ENCODE measurements at regions not wholly inside any gene's neighbourhood (a gene's known extent, or its start where the extent isn't known, plus 50 kb on each side); places are given as distances from the start of the nearest gene placed in this dataset.

DNA sequence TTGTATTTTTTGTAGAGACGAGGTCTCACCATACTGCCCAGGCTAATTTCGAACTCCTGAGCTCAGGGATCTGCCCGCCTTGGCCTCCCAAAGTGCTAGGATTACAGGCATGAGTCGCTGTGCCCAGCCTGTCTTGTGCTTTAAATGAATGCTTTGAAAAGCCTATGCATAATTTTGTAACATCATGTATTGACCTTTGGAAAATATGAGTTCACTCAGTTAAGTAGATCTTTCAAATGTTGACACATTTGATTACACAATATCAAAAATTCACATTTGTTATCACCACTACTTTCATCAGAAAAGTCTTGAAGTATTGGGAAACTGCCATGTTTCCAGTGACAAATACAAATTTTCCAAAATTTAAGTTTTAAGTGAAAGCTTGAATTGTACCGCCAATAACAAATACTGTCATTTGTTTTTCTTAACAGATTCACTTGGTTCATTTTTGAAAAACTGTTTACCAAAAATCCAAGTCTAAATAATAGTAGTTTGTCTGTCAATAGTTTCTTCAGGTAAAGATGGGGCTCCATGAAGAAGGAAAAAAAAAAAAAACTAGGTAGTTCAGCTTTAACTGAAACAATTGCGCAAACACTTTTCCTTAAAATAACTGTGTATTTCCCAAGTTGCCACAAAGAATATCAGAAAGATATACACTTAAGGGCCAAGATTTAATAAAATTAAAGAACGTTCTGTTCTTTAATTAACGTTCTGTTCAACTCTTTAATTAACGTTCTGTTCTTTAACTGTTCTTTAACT, 233.2 kb upstream of the NR5A2 start:
- Histone ChIP-seq H3K27ac (ENCODE audit: low read length) (no peak overlapping the region), H3K9me3 (ENCODE audit: control insufficient read depth, low read depth, low read length) (no peaks in the 10 kb centered on the region), H3K36me3 (ENCODE audit: control insufficient read depth, insufficient read depth, low read length) (no peaks in the 10 kb centered on the region), H3K4me1 (ENCODE audit: control insufficient read depth, insufficient read depth, low read length) (peaks cover 2% of the 10 kb centered on the region), H3K4me3 (ENCODE audit: low read length) (no peak overlapping the region), H3K27me3 (ENCODE audit: control insufficient read depth, insufficient read depth, low read length) (no peaks in the 10 kb centered on the region)
- no peak for DNase-seq
- 87% methylated on average over 4 of the region's 9 CpGs for WGBS (ENCODE audit: insufficient coverage, low lambda C conversion rate)

- H3K27ac ChIP-seq (ENCODE audit: low read length), result no peak overlapping the region
- DNase-seq, result no peak
- WGBS (ENCODE audit: insufficient coverage, low lambda C conversion rate), result no CpG with 5 or more reads among the region's 8 CpGs
- H3K9me3 ChIP-seq (ENCODE audit: control insufficient read depth, low read depth, low read length), result no peaks in the 10 kb centered on the region
- H3K36me3 ChIP-seq (ENCODE audit: control insufficient read depth, insufficient read depth, low read length), result no peaks in the 10 kb centered on the region
- H3K27me3 ChIP-seq (ENCODE audit: control insufficient read depth, insufficient read depth, low read length), result no peaks in the 10 kb centered on the region
- H3K4me3 ChIP-seq (ENCODE audit: low read length), result no peak overlapping the region
- H3K4me1 ChIP-seq (ENCODE audit: control insufficient read depth, insufficient read depth, low read length), result no peaks in the 10 kb centered on the region
These were observed 228.4 kb upstream of the NR5A2 start for GRCh38 chr1:199799116-199799515.

DNA sequence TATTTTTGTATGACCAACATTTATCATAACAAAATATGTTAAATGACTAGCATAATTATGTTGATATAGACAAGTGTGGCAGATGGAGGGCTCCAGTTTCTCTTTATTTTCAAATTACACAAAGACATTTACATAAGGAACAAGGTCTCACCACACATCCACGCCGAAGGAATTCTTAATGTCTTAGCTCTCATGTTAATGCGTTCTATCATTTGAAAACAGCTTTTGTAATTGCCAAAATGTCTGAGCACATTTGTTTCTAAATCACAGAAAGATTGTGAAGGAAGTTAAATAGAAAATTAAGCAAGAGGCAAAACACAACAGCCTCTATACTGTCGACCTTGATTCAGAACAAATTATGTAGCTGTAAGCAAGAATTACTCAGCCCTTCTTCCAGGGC, 223.0 kb upstream of the NR5A2 start:
- 94% methylated on average over 3 of the region's 4 CpGs for WGBS (ENCODE audit: insufficient coverage, low lambda C conversion rate)
- H3K4me3 ChIP-seq (ENCODE audit: low read length), result no peak overlapping the region
- no peak overlapping the region for H3K27ac ChIP-seq (ENCODE audit: low read length)
- no peaks in the 10 kb centered on the region for H3K27me3 ChIP-seq (ENCODE audit: control insufficient read depth, insufficient read depth, low read length)
- no peak for DNase-seq
- H3K4me1 ChIP-seq (ENCODE audit: control insufficient read depth, insufficient read depth, low read length), result no peaks in the 10 kb centered on the region
- H3K36me3 ChIP-seq (ENCODE audit: control insufficient read depth, insufficient read depth, low read length), result no peaks in the 10 kb centered on the region
- H3K9me3 ChIP-seq (ENCODE audit: control insufficient read depth, low read depth, low read length), result no peaks in the 10 kb centered on the region

DNA sequence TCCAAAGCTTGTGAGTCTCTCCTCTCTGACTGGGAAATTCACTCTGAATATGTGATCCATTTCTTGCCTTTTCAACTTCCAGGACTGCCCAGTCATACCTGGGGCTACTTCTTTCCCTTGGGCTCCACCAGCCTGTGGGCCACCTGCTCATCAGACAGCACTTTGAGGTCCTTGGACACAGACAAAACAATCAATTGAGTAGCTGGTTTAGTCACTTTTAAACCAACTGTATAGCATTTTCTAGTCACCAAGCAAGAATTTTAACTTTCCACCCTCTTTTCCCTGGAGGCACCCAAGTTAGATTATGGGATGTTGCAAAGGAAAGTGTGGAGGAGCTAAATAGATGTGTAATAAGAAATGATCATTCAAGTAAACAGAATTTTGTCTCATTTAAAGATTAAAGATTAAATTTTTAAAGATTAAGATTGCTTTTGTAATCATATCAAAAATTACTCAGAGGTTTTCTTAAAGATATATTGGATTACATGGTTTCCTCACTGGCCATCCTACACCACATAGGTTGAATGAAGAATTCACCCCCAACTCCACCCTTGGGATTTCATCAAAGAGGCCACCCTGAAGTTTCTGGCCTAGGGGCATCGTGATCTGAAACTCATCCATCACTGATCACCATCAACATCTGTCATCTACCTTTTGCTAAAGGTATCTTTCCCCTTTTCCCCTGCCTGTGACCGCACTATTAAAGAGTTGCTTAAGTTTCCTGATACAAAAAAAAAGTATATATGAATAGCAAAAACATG, 219.2 kb upstream of the NR5A2 start:
- H3K4me3 ChIP-seq (ENCODE audit: low read length), result no peak overlapping the region
- 80% methylated on average over 1 of the region's 2 CpGs for WGBS (ENCODE audit: insufficient coverage, low lambda C conversion rate)
- no peak overlapping the region for H3K27ac ChIP-seq (ENCODE audit: low read length)
- no peaks in the 10 kb centered on the region for H3K9me3 ChIP-seq (ENCODE audit: control insufficient read depth, low read depth, low read length)
- H3K4me1 ChIP-seq (ENCODE audit: control insufficient read depth, insufficient read depth, low read length), result no peaks in the 10 kb centered on the region
- H3K36me3 ChIP-seq (ENCODE audit: control insufficient read depth, insufficient read depth, low read length), result no peaks in the 10 kb centered on the region
- no peak for DNase-seq
- H3K27me3 ChIP-seq (ENCODE audit: control insufficient read depth, insufficient read depth, low read length), result no peaks in the 10 kb centered on the region

DNA sequence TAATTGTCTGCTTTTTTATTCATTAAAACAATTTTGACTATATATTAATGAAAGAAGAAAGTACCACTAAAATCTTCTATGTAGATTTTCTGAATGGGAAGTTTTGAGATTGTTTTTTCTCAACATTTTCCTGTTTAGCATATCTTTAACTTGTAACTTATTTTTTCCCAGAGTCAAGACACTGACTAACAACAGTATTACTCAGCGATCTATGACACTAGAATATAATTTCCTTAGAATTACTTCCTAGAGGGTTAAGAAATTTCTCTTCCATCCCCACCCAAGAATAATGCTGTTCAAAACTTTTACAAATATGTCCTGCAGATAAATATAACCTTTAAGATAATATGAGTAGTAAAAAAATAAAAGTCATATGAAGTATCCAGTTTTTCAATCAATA, 218.2 kb upstream of the NR5A2 start:
- H3K36me3 ChIP-seq (ENCODE audit: control insufficient read depth, insufficient read depth, low read length), result no peaks in the 10 kb centered on the region

GRCh38 chr1:199811163-199811562, 216.3 kb upstream of the NR5A2 start:
- H3K27ac ChIP-seq (ENCODE audit: low read length), result no peak overlapping the region
- WGBS (ENCODE audit: insufficient coverage, low lambda C conversion rate), result 100% methylated on average over 1 of the region's 5 CpGs
- H3K4me3 ChIP-seq (ENCODE audit: low read length), result no peak overlapping the region
- no peaks in the 10 kb centered on the region for H3K9me3 ChIP-seq (ENCODE audit: control insufficient read depth, low read depth, low read length)
- no peaks in the 10 kb centered on the region for H3K4me1 ChIP-seq (ENCODE audit: control insufficient read depth, insufficient read depth, low read length)
- H3K36me3 ChIP-seq (ENCODE audit: control insufficient read depth, insufficient read depth, low read length), result no peaks in the 10 kb centered on the region
- DNase-seq, result no peak
- no peaks in the 10 kb centered on the region for H3K27me3 ChIP-seq (ENCODE audit: control insufficient read depth, insufficient read depth, low read length)

More for the DNA sequence above, 218.2 kb upstream of the NR5A2 start:
- no peak overlapping the region for H3K4me3 ChIP-seq (ENCODE audit: low read length)
- no peak for DNase-seq
- H3K27me3 ChIP-seq (ENCODE audit: control insufficient read depth, insufficient read depth, low read length), result no peaks in the 10 kb centered on the region
- no peaks in the 10 kb centered on the region for H3K4me1 ChIP-seq (ENCODE audit: control insufficient read depth, insufficient read depth, low read length)
- no peaks in the 10 kb centered on the region for H3K9me3 ChIP-seq (ENCODE audit: control insufficient read depth, low read depth, low read length)
- H3K27ac ChIP-seq (ENCODE audit: low read length), result no peak overlapping the region
- 83% methylated on average over 1 of the region's 1 CpG for WGBS (ENCODE audit: insufficient coverage, low lambda C conversion rate)

- Histone ChIP-seq H3K36me3 (ENCODE audit: control insufficient read depth, insufficient read depth, low read length) (no peaks in the 10 kb centered on the region), H3K4me3 (ENCODE audit: low read length) (no peak overlapping the region), H3K4me1 (ENCODE audit: control insufficient read depth, insufficient read depth, low read length) (no peaks in the 10 kb centered on the region), H3K27me3 (ENCODE audit: control insufficient read depth, insufficient read depth, low read length) (no peaks in the 10 kb centered on the region), H3K27ac (ENCODE audit: low read length) (no peak overlapping the region), H3K9me3 (ENCODE audit: control insufficient read depth, low read depth, low read length) (no peaks in the 10 kb centered on the region)
- WGBS (ENCODE audit: insufficient coverage, low lambda C conversion rate), result no CpG with 5 or more reads among the region's 4 CpGs
- DNase-seq, result no peak
These were observed 214.3 kb upstream of the NR5A2 start for GRCh38 chr1:199813198-199813597.

- no peaks in the 10 kb centered on the region for H3K36me3 ChIP-seq (ENCODE audit: control insufficient read depth, insufficient read depth, low read length)
- no CpG with 5 or more reads among the region's 3 CpGs for WGBS (ENCODE audit: insufficient coverage, low lambda C conversion rate)
These were observed 211.6 kb upstream of the NR5A2 start for GRCh38 chr1:199815947-199816346.

GRCh38 chr1:199817266-199817665, 210.2 kb upstream of the NR5A2 start:
- Histone ChIP-seq H3K36me3 (ENCODE audit: control insufficient read depth, insufficient read depth, low read length) (no peaks in the 10 kb centered on the region), H3K27me3 (ENCODE audit: control insufficient read depth, insufficient read depth, low read length) (no peaks in the 10 kb centered on the region), H3K27ac (ENCODE audit: low read length) (no peak overlapping the region), H3K4me3 (ENCODE audit: low read length) (no peak overlapping the region), H3K4me1 (ENCODE audit: control insufficient read depth, insufficient read depth, low read length) (no peaks in the 10 kb centered on the region), H3K9me3 (ENCODE audit: control insufficient read depth, low read depth, low read length) (no peaks in the 10 kb centered on the region)
- WGBS (ENCODE audit: insufficient coverage, low lambda C conversion rate), result 100% methylated on average over 1 of the region's 1 CpG
- DNase-seq, result no peak

More at GRCh38 chr1:199815947-199816346, 211.6 kb upstream of the NR5A2 start:
- DNase-seq, result no peak
- Histone ChIP-seq H3K27me3 (ENCODE audit: control insufficient read depth, insufficient read depth, low read length) (no peaks in the 10 kb centered on the region), H3K4me3 (ENCODE audit: low read length) (no peak overlapping the region), H3K4me1 (ENCODE audit: control insufficient read depth, insufficient read depth, low read length) (no peaks in the 10 kb centered on the region), H3K9me3 (ENCODE audit: control insufficient read depth, low read depth, low read length) (no peaks in the 10 kb centered on the region), H3K27ac (ENCODE audit: low read length) (no peak overlapping the region)

- H3K4me3 ChIP-seq (ENCODE audit: low read length), result no peak overlapping the region
- H3K27me3 ChIP-seq (ENCODE audit: control insufficient read depth, insufficient read depth, low read length), result no peaks in the 10 kb centered on the region
- no peak for DNase-seq
- H3K36me3 ChIP-seq (ENCODE audit: control insufficient read depth, insufficient read depth, low read length), result no peaks in the 10 kb centered on the region
- no peaks in the 10 kb centered on the region for H3K9me3 ChIP-seq (ENCODE audit: control insufficient read depth, low read depth, low read length)
- H3K27ac ChIP-seq (ENCODE audit: low read length), result no peak overlapping the region
- 80% methylated on average over 1 of the region's 4 CpGs for WGBS (ENCODE audit: insufficient coverage, low lambda C conversion rate)
- no peaks in the 10 kb centered on the region for H3K4me1 ChIP-seq (ENCODE audit: control insufficient read depth, insufficient read depth, low read length)
These were observed 206.3 kb upstream of the NR5A2 start for GRCh38 chr1:199821029-199821779.
